ENCODE measurements at regions not wholly inside any gene's neighbourhood (a gene's known extent, or its start where the extent isn't known, plus 50 kb on each side); places are given as distances from the start of the nearest gene placed in this dataset.

- TF ChIP-seq CTCF (conservative IDR thresholded peaks at IDR 0.05; ENCODE audit: low read depth, low read length) (no peak), EZH2 (IDR thresholded peaks at IDR 0.05; ENCODE audit: borderline replicate concordance, low read depth, low read length, poor library complexity, severe bottlenecking) (no peak)
Measured at GRCh38 chr10:36602374-36602773, 523.0 kb upstream of the ANKRD30A start.

Data from A673 (cell line).